OCI-LY3 (cell line): ENCODE measurements at regions not wholly inside any gene's neighbourhood (a gene's known extent, or its start where the extent isn't known, plus 50 kb on each side); places are given as distances from the start of the nearest gene placed in this dataset.

ENCODE experiments used
- H2AFZ ChIP-seq: fragments of 200-600, 300-600 bp; shearing (Covaris generic); 2 replicates; pipeline ENCODE4 v1.6.0; 2014; ENCODE audit warnings: antibody characterized with exemption, low read depth, low read length
- H3K27ac ChIP-seq: fragments of 200-600, 300-600 bp; sonication (generic); 2 replicates; pipeline ENCODE4 v1.5.1; 2014; ENCODE audit warnings: mild to moderate bottlenecking, low read length, moderate library complexity, mixed read lengths
- H3K27me3 ChIP-seq: fragments of 200-600, 300-600 bp; sonication (generic); 2 replicates; pipeline ENCODE4 v1.6.1; 2014; ENCODE audit warnings: low read depth, low read length, mixed read lengths
- H3K36me3 ChIP-seq: fragments of 200-600, 300-600 bp; sonication (generic); replicated peaks from 2 replicates; pipeline ENCODE3; 2014; ENCODE audit warnings: low read depth, low read length, mixed read lengths
- H3K4me1 ChIP-seq: fragments of 300-600, 200-600 bp; sonication (generic); 2 replicates; pipeline ENCODE4 v1.6.1; 2014; ENCODE audit warnings: low read length, mixed read lengths
- H3K4me2 ChIP-seq: fragments of 200-600, 300-600 bp; sonication (generic); 2 replicates; pipeline ENCODE4 v1.6.1; 2014; ENCODE audit warnings: low read length, mixed read lengths
- H3K4me3 ChIP-seq: fragments of 300-600, 200-600 bp; sonication (generic); 2 replicates; pipeline ENCODE4 v1.5.1; 2014; ENCODE audit warnings: antibody characterized with exemption, mild to moderate bottlenecking, low read length, moderate library complexity
- H3K79me2 ChIP-seq: fragments of 300-600, 200-600 bp; shearing (Covaris generic); 2 replicates; pipeline ENCODE4 v1.6.1; 2014; ENCODE audit warnings: mild to moderate bottlenecking, low read length, mixed read lengths
- H3K9ac ChIP-seq: fragments of 300-600, 200-600 bp; shearing (Covaris generic); 2 replicates; pipeline ENCODE4 v1.6.0; 2014; ENCODE audit warnings: mild to moderate bottlenecking, low read length, moderate library complexity
- H3K9me3 ChIP-seq: fragments of 200-600, 300-600 bp; shearing (Covaris generic); 2 replicates; pipeline ENCODE4 v1.6.1; 2014; ENCODE audit warnings: low read length, mixed read lengths; ENCODE audit not compliant: insufficient read depth
- H4K20me1 ChIP-seq: fragments of 200-600, 300-600 bp; sonication (generic); 2 replicates; pipeline ENCODE4 v1.6.1; 2016; ENCODE audit warnings: low read length, mixed read lengths; ENCODE audit not compliant: insufficient read depth
- CTCF ChIP-seq: fragments of 200-600, 300-600 bp; sonication (generic); IDR thresholded peaks from 2 replicates; pipeline ENCODE4 v1.5.1; 2014; ENCODE audit warnings: antibody characterized with exemption, low read length, low read depth
- EZH2phosphoT487 ChIP-seq: fragments of 200-600 bp; shearing (Covaris generic); IDR thresholded peaks from 2 replicates; pipeline ENCODE4 v1.6.1; 2018; ENCODE audit warnings: antibody characterized with exemption, mixed run types, low read depth

GRCh38 chr2:142724713-142725349 is 152.6 kb upstream of the KYNU start:
- Histone ChIP-seq H3K4me3 (no peak overlapping the region), H3K36me3 (no peaks in the 10 kb centered on the region), H3K9ac (no peak overlapping the region), H3K27ac (no peak overlapping the region), H3K27me3 (no peaks in the 10 kb centered on the region), H3K79me2 (no peaks in the 10 kb centered on the region), H3K4me1 (peaks cover 4% of the 10 kb centered on the region), H2AFZ (no peak overlapping the region), H3K9me3 (no peaks in the 10 kb centered on the region), H4K20me1 (no peaks in the 10 kb centered on the region), H3K4me2 (no peak overlapping the region)
- TF ChIP-seq EZH2phosphoT487 (no peak), CTCF (no peak)

GRCh38 chr2:142724186-142724585 is 153.3 kb upstream of the KYNU start:
- H3K4me1 ChIP-seq = peaks cover 4% of the 10 kb centered on the region
- no peaks in the 10 kb centered on the region for H4K20me1 ChIP-seq
- H2AFZ ChIP-seq = no peak overlapping the region
- no peaks in the 10 kb centered on the region for H3K9me3 ChIP-seq
- no peak for TF ChIP-seq CTCF
- no peak for TF ChIP-seq EZH2phosphoT487
- no peaks in the 10 kb centered on the region for H3K36me3 ChIP-seq
- no peak overlapping the region for H3K9ac ChIP-seq
- H3K27me3 ChIP-seq = no peaks in the 10 kb centered on the region
- H3K79me2 ChIP-seq = no peaks in the 10 kb centered on the region
- no peak overlapping the region for H3K4me3 ChIP-seq
- no peak overlapping the region for H3K4me2 ChIP-seq
- H3K27ac ChIP-seq = no peak overlapping the region

GRCh38 chr2:142723236-142723635 is 154.2 kb upstream of the KYNU start:
- no peak overlapping the region for H2AFZ ChIP-seq
- no peaks in the 10 kb centered on the region for H4K20me1 ChIP-seq
- H3K9me3 ChIP-seq = no peaks in the 10 kb centered on the region
- H3K27me3 ChIP-seq = no peaks in the 10 kb centered on the region
- H3K9ac ChIP-seq = no peak overlapping the region
- peaks cover 4% of the 10 kb centered on the region for H3K4me1 ChIP-seq
- H3K36me3 ChIP-seq = no peaks in the 10 kb centered on the region
- H3K4me3 ChIP-seq = no peak overlapping the region
- TF ChIP-seq EZH2phosphoT487 = no peak
- no peak for TF ChIP-seq CTCF
- H3K27ac ChIP-seq = no peak overlapping the region
- no peak overlapping the region for H3K4me2 ChIP-seq
- no peaks in the 10 kb centered on the region for H3K79me2 ChIP-seq

- Histone ChIP-seq H3K9ac (no peak overlapping the region), H2AFZ (no peak overlapping the region), H3K9me3 (no peaks in the 10 kb centered on the region), H3K4me2 (no peak overlapping the region), H3K27ac (no peak overlapping the region), H3K4me3 (no peak overlapping the region), H3K27me3 (no peaks in the 10 kb centered on the region), H3K4me1 (peaks cover 4% of the 10 kb centered on the region), H4K20me1 (no peaks in the 10 kb centered on the region), H3K36me3 (no peaks in the 10 kb centered on the region), H3K79me2 (no peaks in the 10 kb centered on the region)
- no peak for TF ChIP-seq EZH2phosphoT487
- TF ChIP-seq CTCF = no peak
These were observed 154.9 kb upstream of the KYNU start for GRCh38 chr2:142722569-142722968.
